ENCODE measurements at regions not wholly inside any gene's neighbourhood (a gene's known extent, or its start where the extent isn't known, plus 50 kb on each side); places are given as distances from the start of the nearest gene placed in this dataset.

DNA sequence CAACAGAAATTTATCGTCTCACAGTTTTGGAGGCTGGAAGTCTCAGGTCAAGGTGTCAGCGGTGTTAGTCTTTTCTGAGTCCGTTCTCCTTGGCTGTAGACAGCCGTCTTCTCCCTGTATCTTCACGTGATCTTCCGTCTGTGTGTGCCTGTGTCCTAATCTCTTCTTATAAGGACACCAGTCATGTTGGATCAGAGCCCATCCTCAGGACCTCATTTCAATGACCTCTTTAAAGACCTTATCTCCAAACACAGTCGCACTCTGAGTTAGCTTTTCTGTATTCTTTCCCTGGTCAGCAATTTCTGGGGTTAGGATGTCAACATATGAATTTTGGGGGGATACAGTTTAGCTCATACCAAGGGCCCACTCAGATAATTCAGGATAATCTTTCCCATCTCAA lies 247.7 kb downstream of the PRDM2 start:
- TF ChIP-seq, protein P1, sequence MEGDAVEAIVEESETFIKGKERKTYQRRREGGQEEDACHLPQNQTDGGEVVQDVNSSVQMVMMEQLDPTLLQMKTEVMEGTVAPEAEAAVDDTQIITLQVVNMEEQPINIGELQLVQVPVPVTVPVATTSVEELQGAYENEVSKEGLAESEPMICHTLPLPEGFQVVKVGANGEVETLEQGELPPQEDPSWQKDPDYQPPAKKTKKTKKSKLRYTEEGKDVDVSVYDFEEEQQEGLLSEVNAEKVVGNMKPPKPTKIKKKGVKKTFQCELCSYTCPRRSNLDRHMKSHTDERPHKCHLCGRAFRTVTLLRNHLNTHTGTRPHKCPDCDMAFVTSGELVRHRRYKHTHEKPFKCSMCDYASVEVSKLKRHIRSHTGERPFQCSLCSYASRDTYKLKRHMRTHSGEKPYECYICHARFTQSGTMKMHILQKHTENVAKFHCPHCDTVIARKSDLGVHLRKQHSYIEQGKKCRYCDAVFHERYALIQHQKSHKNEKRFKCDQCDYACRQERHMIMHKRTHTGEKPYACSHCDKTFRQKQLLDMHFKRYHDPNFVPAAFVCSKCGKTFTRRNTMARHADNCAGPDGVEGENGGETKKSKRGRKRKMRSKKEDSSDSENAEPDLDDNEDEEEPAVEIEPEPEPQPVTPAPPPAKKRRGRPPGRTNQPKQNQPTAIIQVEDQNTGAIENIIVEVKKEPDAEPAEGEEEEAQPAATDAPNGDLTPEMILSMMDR (conservative IDR thresholded peaks at IDR 0.05): no peak
- no peak for TF ChIP-seq ZFX (IDR thresholded peaks at IDR 0.05)

All from C4-2B (cell line).